HUES64 (cell line): ENCODE measurements at regions not wholly inside any gene's neighbourhood (a gene's known extent, or its start where the extent isn't known, plus 50 kb on each side); places are given as distances from the start of the nearest gene placed in this dataset.
A peak's percentile ranks its signal among the peaks of the same experiment; 100 is the strongest.
"Not testable (repeated sequence)": the region's sequence is repeated elsewhere in the genome, so short reads cannot be mapped to it uniquely, and the experiment has no call there.

Experiments
- H3K27ac ChIP-seq: 2 replicates; pipeline ENCODE4 v1.7.0; 2013; ENCODE audit warnings: low read depth, low read length, inconsistent platforms
- H3K27me3 ChIP-seq: 2 replicates; pipeline ENCODE4 v1.6.1; 2013; ENCODE audit warnings: mild to moderate bottlenecking, low read length; ENCODE audit not compliant: insufficient read depth
- H3K36me3 ChIP-seq: 2 replicates; pipeline ENCODE4 v1.6.1; 2013; ENCODE audit warnings: mild to moderate bottlenecking, low read length; ENCODE audit not compliant: insufficient read depth
- H3K4me1 ChIP-seq: 2 replicates; pipeline ENCODE4 v1.6.1; 2013; ENCODE audit warnings: mild to moderate bottlenecking, low read length, moderate library complexity; ENCODE audit not compliant: insufficient read depth
- H3K4me3 ChIP-seq: 2 replicates; pipeline ENCODE4 v1.5.1; 2013; ENCODE audit warnings: mild to moderate bottlenecking, low read length, moderate library complexity
- H3K9ac ChIP-seq: 2 replicates; pipeline ENCODE4 v1.6.1; 2013; ENCODE audit warnings: mild to moderate bottlenecking, low read depth, low read length
- H3K9me3 ChIP-seq: 2 replicates; pipeline ENCODE4 v1.6.1; 2013; ENCODE audit warnings: low read depth, low read length; ENCODE audit not compliant: insufficient read depth
- WGBS: fragments of 150-250, 120-280 bp; methylation state at CpG from one replicate; pipeline ENCODE4 v1.1.7; 2013; ENCODE audit warnings: missing lambda C conversion rate; 5-methylcytosine and 5-hydroxymethylcytosine counted together

- H3K4me1 ChIP-seq, H3K27ac ChIP-seq, H3K36me3 ChIP-seq, H3K9ac ChIP-seq, H3K4me3 ChIP-seq, H3K27me3 ChIP-seq: not testable (repeated sequence)
- 31% methylated on average over 3 of the region's 3 CpGs for WGBS
- H3K9me3 ChIP-seq, result peaks cover 93% of the 10 kb centered on the region
Measured at GRCh38 chr11:55431541-55431940, 63.8 kb downstream of the OR4A15 start.

GRCh38 chr11:55457641-55458040 is 89.9 kb downstream of the OR4A15 start:
- no peak overlapping the region for H3K27ac ChIP-seq
- no peak overlapping the region for H3K9ac ChIP-seq
- H3K36me3 ChIP-seq, result no peaks in the 10 kb centered on the region
- H3K9me3 ChIP-seq, result peaks cover 72% of the 10 kb centered on the region
- 46% methylated on average over 2 of the region's 2 CpGs for WGBS
- no peaks in the 10 kb centered on the region for H3K27me3 ChIP-seq
- no peaks in the 10 kb centered on the region for H3K4me1 ChIP-seq
- no peak overlapping the region for H3K4me3 ChIP-seq

- not testable (repeated sequence) for H3K4me3 ChIP-seq, H3K9ac ChIP-seq, H3K27ac ChIP-seq, H3K36me3 ChIP-seq, H3K27me3 ChIP-seq, H3K4me1 ChIP-seq
- WGBS, result 88% methylated on average over 19 of the region's 19 CpGs
- peaks cover 50% of the 10 kb centered on the region for H3K9me3 ChIP-seq
Measured at GRCh38 chr11:55459871-55460270, 92.1 kb downstream of the OR4A15 start.

- peaks cover 84% of the 10 kb centered on the region for H3K9me3 ChIP-seq
- no peaks in the 10 kb centered on the region for H3K4me1 ChIP-seq
- H3K27me3 ChIP-seq, result no peaks in the 10 kb centered on the region
- H3K36me3 ChIP-seq, result no peaks in the 10 kb centered on the region
- 90% methylated on average over 1 of the region's 2 CpGs for WGBS
- no peak overlapping the region for H3K27ac ChIP-seq
- no peak overlapping the region for H3K9ac ChIP-seq
- no peak overlapping the region; the same call in 1 of the 2 replicates for H3K4me3 ChIP-seq
Measured at GRCh38 chr11:55474321-55474720, 79.9 kb upstream of the OR4C15 start.

- H3K27me3 ChIP-seq, result no peaks in the 10 kb centered on the region
- no peak overlapping the region for H3K4me3 ChIP-seq
- no peak overlapping the region for H3K9ac ChIP-seq
- no peaks in the 10 kb centered on the region for H3K4me1 ChIP-seq
- no peaks in the 10 kb centered on the region for H3K36me3 ChIP-seq
- H3K9me3 ChIP-seq, result peaks cover 83% of the 10 kb centered on the region
- WGBS, result 80% methylated on average over 1 of the region's 1 CpG
- no peak overlapping the region for H3K27ac ChIP-seq
Measured at GRCh38 chr11:55481416-55481815, 72.9 kb upstream of the OR4C15 start.

- Histone ChIP-seq H3K9me3 (peaks cover 88% of the 10 kb centered on the region), H3K27ac (no peak overlapping the region), H3K27me3 (no peaks in the 10 kb centered on the region), H3K9ac (no peak overlapping the region), H3K4me3 (no peak overlapping the region), H3K36me3 (no peaks in the 10 kb centered on the region), H3K4me1 (no peaks in the 10 kb centered on the region)
- WGBS, result 42% methylated on average over 5 of the region's 5 CpGs
Measured at GRCh38 chr11:55497068-55497467, 57.2 kb upstream of the OR4C15 start.

GRCh38 chr11:55501014-55501413 is 53.3 kb upstream of the OR4C15 start:
- Histone ChIP-seq H3K36me3 (no peaks in the 10 kb centered on the region), H3K27ac (no peak overlapping the region), H3K27me3 (no peaks in the 10 kb centered on the region), H3K4me3 (no peak overlapping the region), H3K9ac (no peak overlapping the region), H3K4me1 (no peaks in the 10 kb centered on the region), H3K9me3 (peaks cover 88% of the 10 kb centered on the region)
- WGBS, result 92% methylated on average over 15 of the region's 15 CpGs

- no peaks in the 10 kb centered on the region for H3K4me1 ChIP-seq
- no peaks in the 10 kb centered on the region for H3K36me3 ChIP-seq
- 91% methylated on average over 3 of the region's 3 CpGs for WGBS
- H3K27me3 ChIP-seq, result no peaks in the 10 kb centered on the region
- H3K27ac ChIP-seq, result no peak overlapping the region
- no peak overlapping the region for H3K9ac ChIP-seq
- 0 out of 2 replicates have a peak overlapping the region, but pooled peaks have one; percentile 10 for H3K4me3 ChIP-seq
- H3K9me3 ChIP-seq, result peaks cover 87% of the 10 kb centered on the region
Measured at GRCh38 chr11:55503449-55503848, 50.8 kb upstream of the OR4C15 start.
